ENCODE measurements at regions not wholly inside any gene's neighbourhood (a gene's known extent, or its start where the extent isn't known, plus 50 kb on each side); places are given as distances from the start of the nearest gene placed in this dataset.

DNA sequence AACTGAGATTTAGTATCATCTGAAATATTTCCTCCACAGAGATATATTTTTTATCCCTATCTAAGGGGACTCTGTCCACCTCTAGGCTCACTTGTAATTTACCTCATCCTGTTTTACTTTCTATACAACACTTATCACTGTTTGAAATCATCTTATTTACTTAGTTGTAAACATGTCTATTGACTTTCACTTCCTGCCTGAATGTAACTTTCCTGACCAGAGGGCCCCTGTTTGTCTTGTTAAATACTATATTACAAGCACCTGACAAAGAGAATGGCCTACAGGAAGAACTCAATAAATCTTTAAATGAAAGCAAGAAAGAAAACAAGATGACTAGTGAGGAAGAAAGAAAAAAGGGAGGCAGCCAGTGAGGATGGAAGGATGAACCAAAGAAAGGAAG lies 1727.5 kb downstream of the LRRC4C start:
- TF ChIP-seq TAF1 (IDR thresholded peaks at IDR 0.05; ENCODE audit: borderline replicate concordance, insufficient read depth, low read length) (no peak), POLR2AphosphoS5 (IDR thresholded peaks at IDR 0.05; ENCODE audit: low read depth, low read length) (no peak)
